ENCODE measurements at regions not wholly inside any gene's neighbourhood (a gene's known extent, or its start where the extent isn't known, plus 50 kb on each side); places are given as distances from the start of the nearest gene placed in this dataset.
A peak's percentile ranks its signal among the peaks of the same experiment; 100 is the strongest.

- DNase-seq (ENCODE audit: low spot score), result no peak
These were observed 242.9 kb upstream of the DACH1 start for GRCh38 chr13:72109863-72110262.

- no peak for DNase-seq (ENCODE audit: low spot score)
These were observed 237.7 kb upstream of the DACH1 start for GRCh38 chr13:72104656-72105180.

GRCh38 chr13:72101768-72102400, 234.9 kb upstream of the DACH1 start:
- no peak for DNase-seq (ENCODE audit: low spot score)

DNA sequence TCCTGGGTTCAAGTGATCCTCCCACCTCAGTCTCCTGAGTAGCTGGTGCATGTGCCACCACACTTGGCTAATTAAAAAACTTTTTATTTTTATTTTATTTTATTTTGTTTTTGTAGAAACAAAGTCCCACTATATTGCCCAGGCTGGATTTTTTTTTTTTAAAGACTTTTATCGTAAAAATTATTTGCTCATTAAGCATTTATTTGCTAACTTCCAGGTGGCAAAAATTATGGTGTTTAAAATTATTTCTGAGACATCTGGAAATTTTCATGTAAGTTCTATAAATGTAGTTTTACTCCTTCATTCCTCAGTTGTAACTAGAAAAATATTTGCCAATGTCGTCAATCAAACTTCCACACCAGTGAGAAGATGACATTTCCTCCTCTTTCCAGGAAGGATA, 233.3 kb upstream of the DACH1 start:
- no peak for DNase-seq (ENCODE audit: low spot score)

DNA sequence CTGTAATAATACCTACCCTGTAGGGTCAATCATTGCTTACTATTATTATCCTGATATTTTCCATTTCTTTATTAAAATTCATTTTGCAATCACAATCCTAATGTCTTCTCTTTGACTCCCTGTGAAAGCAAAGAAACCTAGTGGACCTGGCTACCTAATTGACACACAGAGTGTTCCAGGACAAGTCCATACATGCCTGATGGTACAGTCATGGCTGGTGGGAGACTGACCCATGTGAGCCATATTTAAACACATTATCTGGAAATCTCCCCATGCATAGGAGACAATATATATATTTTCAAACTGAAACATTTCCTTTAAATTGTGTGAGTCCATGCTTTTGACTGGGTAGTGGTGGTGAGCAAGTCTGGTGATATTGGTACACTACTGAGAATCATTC, 230.6 kb upstream of the DACH1 start:
- no peak for DNase-seq (ENCODE audit: low spot score)

- no peak for DNase-seq (ENCODE audit: low spot score)
These were observed 226.3 kb upstream of the DACH1 start for GRCh38 chr13:72093262-72093661.

DNA sequence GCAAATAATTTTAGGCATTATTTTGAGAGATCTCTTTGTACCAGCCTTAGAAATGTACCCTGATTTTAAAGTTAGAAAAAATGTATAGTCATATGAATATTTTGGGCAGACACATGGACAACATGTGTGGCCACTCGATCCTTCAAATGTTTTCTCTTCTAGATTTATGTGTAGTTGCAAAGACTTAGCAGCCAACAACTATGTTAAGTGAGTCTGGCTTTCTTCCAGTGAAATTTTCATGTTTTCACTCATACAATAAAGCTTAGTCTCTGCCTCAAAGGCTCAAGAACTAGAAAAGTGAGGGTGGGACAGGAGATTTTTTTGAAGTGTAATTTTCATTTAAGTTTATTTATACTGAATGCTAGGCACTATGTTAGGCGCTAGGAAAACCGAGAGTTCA, 207.7 kb upstream of the DACH1 start:
- DNase-seq (ENCODE audit: low spot score), result no peak

GRCh38 chr13:72072261-72072660, 205.3 kb upstream of the DACH1 start:
- no peak for DNase-seq (ENCODE audit: low spot score)

- DNase-seq (ENCODE audit: low spot score), result no peak
These were observed 204.7 kb upstream of the DACH1 start for GRCh38 chr13:72071713-72072112.

GRCh38 chr13:72062566-72062965, 195.6 kb upstream of the DACH1 start:
- DNase-seq (ENCODE audit: low spot score), result peak; percentile 54

GRCh38 chr13:72061613-72062012, 194.6 kb upstream of the DACH1 start:
- DNase-seq (ENCODE audit: low spot score), result no peak

- no peak for DNase-seq (ENCODE audit: low spot score)
These were observed 183.2 kb upstream of the DACH1 start for GRCh38 chr13:72050251-72050650.

GRCh38 chr13:72043366-72043765, 176.4 kb upstream of the DACH1 start:
- DNase-seq (ENCODE audit: low spot score), result no peak

- DNase-seq (ENCODE audit: low spot score), result no peak
These were observed 174.2 kb upstream of the DACH1 start for GRCh38 chr13:72041165-72041564.

GRCh38 chr13:72039126-72039525, 172.1 kb upstream of the DACH1 start:
- DNase-seq (ENCODE audit: low spot score), result no peak

GRCh38 chr13:72029981-72030380, 163.0 kb upstream of the DACH1 start:
- DNase-seq (ENCODE audit: low spot score), result no peak

GRCh38 chr13:72025836-72026235, 158.8 kb upstream of the DACH1 start:
- no peak for DNase-seq (ENCODE audit: low spot score)

- DNase-seq (ENCODE audit: low spot score), result no peak
These were observed 156.9 kb upstream of the DACH1 start for GRCh38 chr13:72023895-72024294.

GRCh38 chr13:72005455-72005854, 138.5 kb upstream of the DACH1 start:
- DNase-seq (ENCODE audit: low spot score), result no peak

GRCh38 chr13:72004784-72005374, 137.9 kb upstream of the DACH1 start:
- DNase-seq (ENCODE audit: low spot score), result no peak

DNA sequence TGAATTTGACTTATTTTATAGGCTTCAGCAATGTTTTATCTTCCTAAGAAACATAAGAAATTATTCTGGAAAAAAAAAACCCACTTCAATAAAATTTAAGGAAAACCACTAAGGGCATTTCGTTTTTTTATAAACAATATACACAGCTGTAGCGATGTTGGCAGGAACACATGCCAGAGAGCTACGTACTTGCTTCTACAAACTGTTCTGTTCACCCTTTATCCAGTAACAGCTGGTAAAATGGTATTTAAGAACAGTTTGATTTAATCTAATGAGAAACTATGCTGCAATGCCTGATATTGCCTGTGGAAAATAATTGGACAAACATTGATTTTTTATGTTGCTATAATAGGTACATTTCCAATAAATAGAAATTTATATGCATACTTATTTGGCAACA, 137.2 kb upstream of the DACH1 start:
- no peak for DNase-seq (ENCODE audit: low spot score)

GRCh38 chr13:71998223-71998622, 131.2 kb upstream of the DACH1 start:
- DNase-seq (ENCODE audit: low spot score), result no peak

DNA sequence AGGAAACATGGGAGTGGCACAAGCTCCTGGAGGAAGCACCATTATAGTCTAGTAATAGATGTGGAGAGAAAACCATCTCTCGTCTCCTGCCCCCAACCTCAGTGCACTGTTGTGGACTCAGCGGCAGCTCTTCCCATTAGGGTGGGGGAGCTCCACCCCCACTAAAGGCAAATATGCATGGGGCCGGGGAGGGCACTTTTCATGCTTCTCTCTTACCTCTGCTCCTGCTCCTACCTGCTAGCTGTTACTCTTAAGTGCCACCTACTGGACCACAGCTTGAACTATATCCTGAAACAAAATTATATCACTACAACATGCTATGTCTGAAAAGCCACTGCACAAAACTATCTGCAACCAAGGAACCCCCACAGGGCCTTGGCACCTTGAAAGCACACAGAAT, 112.6 kb upstream of the DACH1 start:
- DNase-seq (ENCODE audit: low spot score), result peak; percentile 17

- no peak for DNase-seq (ENCODE audit: low spot score)
These were observed 110.0 kb upstream of the DACH1 start for GRCh38 chr13:71977028-71977427.

Data from iPS-NIHi11 (cell line).